ENCODE measurements at regions not wholly inside any gene's neighbourhood (a gene's known extent, or its start where the extent isn't known, plus 50 kb on each side); places are given as distances from the start of the nearest gene placed in this dataset.

DNA sequence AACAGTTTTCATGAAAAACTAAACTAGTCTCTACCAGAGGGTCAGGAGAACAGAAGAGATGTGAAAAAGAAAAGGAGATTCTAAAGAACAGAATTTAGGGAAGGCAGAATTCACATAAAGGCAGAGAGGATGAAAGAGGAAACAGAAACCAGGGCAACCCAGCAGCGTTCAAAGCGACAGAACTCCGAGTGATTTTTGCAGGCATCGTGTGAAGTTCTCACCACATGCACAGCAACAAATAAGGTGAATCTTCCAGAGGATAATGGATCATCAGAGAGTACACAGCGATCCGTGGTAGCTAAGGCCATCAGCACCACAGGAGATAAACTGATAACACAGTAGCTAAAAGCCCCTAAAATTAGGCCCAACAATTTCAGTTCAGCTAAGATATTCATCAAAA, 250.8 kb upstream of the THBS1 start:
- no peak for DNase-seq

DNA sequence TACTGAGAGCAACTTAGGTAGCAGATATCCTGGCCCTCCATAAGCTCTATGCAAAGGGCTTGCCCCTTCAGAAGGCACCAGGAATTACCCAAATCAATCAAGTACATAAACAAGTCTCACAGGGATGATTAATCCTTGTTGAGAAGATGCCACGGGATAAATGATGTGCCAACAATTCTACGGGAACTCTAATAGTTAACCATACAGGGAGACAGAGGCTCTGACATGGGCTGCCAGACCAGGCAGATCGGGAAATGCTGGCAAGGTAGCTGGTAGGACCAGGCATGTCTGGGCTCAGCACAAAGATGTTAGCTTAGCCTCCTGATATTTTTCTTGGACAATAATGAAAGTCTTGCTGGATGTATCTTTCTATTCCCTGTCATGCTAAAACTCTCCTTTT, 249.3 kb upstream of the THBS1 start:
- no peak for DNase-seq

DNA sequence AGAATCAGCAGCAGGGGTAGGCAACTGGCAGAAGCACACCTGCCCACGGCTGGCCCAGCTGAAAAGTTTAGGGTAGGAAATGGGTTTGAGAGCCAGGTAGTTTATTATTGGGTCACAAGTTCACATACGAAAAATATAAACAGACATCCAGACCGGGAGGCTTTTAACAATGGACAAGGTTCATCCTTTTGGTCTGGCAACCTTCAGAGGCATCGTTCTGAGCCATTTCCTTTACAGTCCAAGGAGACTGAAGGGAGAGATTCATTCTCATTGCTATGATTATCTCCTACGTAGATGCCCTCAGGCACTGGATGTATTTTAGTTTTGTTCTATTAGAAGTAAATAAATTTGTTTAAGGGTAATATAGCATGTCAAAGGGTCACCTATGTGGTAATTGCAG, 248.0 kb upstream of the THBS1 start:
- no peak for DNase-seq

DNA sequence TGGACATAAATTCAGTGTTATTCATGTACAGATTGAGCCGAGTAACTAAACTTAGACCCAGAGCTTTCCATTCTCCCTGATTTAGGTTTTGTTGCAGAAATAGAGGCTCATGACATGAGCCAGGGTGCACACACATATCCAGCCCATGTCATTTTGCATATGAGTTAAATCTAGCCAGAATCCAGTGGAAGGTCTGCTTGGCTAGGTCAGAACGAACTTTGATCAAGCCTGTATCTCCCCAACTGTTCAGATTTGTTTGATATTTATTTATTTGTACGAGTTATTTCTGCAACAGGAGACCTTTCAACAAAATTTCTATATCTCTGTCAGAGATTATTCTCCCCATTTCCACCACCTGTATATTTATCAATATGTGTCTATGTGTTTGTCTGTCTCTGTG, 247.5 kb upstream of the THBS1 start:
- DNase-seq: no peak

DNA sequence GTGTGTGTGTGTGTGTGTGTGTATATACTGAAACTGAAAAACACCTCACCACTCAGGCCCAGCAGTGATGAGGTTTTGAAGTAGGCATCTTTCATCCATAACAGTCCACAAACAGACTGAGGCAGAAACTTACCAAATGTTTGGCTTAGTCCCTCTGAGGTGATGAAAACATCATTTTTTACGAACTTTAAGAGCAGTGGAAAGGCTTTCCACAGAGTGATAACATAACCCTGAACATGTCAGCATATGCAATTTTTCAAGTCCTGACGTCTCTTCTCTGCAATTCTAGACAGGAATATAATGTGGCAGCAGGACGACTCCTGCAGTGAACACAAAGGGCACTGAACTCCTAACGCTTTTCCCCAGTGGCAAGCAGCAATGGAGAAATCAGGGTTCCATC, 247.0 kb upstream of the THBS1 start:
- DNase-seq: no peak

DNA sequence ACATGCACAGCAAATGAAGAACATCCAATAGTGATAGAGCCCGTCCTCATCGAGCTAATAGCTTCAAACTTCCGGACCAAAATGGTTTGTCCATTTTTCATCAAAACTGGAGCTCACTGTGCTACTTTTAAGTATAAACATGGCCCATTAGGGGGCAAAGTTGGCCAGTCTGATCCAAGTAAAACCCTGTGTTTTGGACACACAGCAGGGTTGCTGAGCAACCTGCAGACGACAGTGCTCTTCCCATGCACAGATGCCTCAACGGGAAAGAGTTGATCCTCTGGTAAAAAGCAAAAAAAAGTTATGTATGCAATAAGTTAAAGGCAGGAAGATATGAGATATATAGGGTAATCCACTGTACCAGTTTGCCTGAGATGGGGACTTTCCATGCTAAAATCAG, 244.0 kb upstream of the THBS1 start:
- DNase-seq: no peak

DNA sequence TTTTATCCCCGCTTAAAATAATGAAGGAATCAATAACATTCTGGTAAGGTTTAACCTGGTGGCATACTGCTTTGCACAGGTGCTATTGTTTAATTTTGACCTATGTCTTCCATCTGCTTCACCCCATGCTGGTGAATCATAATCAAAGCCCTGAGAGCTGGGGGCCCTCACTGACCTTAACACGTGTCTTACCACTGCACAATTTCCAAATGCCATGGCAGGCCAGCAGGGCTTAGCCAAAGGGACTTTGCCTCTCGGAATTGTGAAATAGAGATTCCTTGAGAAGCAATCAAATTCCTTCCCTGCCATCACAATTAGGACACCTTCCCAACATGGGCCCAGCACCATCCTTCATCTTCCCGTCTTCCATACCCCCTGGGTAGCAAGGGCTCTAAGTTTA, 242.6 kb upstream of the THBS1 start:
- no peak for DNase-seq

DNA sequence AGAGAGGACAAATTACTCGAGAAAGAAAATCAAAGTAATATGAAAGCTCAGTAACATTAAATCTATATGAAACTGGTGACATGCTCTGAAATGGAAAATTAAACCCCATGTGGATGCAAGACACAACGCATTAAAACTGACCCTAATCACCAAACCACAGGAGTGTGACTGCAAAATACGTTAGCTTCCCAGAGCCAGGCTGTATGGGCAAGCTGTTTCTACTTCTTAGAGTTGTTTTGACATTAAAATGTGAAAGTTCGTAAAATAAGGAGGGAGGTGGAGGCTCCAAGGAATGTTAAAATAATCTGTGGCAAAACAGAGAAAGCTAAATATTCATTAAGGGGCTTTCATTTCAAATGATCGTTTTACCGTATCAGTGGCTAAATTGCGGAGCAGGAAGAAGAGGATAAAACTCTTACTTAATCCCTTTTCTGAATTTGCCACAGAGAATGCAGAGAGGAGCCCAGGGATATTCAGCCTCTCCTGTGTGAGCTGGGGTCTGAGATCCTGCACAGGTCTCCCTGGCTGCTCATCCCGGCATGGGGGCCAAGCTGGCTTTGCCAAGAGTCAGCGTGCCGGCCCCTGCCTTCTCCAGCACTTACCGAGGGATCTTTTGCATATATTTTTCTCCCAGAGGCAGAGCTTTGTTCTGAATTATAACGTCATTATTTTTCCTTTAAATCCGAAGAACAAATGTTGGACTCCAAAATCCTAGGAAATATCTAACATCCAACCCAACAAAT, 239.8 kb upstream of the THBS1 start:
- DNase-seq: no peak

DNA sequence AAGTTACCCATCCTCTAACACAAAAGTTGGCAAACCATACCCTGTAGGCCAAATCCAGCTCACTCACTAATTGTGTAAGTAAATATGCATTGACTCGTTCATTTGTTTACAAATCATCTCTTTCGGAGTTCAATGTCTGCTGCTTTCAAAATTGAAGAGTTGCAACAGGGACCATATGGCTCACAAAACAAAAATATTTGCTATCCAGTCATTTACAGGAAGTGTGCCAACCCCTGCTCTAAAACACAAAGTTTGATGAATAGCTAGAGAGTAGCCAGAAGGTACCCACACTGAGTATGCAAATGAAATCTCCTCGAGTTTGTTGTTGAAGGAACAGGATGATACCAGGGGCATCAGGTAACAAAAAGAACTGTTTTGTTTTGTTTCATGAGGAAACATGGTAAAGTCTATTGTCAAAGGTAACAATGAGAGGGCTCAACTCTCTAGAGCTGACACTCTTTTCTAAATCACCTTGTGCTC, 236.2 kb upstream of the THBS1 start:
- DNase-seq: no peak

DNA sequence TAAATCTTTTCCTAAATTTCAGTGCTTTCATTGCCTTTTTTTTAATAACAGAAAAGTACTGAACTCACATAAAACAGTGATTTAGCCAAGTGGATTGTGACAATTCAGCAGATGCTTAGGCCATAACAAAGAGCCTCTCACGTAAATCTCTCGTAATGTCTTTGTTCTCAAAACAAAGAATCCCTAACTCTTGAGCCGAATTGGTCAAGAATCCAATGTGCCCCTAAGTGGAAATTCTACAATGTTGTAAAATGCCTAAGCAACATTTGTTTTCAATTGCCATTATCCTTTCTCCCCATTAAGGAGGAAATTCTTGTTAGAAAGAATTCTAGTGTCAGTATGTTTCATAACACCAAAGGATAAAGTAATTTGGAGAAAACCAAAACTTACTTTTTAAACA, 235.7 kb upstream of the THBS1 start:
- DNase-seq: no peak

DNA sequence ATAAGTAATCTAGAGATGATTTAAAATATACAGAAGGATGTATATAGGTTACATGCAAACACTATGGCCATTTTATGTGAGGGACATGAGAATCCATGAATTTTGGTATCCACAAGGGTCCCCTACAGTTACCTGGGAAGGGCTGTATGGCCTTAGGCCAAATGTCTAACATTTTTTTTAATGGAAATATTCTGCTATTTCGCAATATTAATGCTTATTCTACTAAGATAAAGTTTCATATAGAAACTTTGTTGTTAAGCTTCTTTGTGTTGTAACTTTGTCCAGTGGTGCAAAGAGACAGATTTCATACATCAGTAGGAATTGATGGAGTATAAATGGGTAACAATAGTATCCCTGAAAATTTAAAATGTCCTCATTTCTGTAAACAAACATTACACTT, 233.4 kb upstream of the THBS1 start:
- DNase-seq: no peak

DNA sequence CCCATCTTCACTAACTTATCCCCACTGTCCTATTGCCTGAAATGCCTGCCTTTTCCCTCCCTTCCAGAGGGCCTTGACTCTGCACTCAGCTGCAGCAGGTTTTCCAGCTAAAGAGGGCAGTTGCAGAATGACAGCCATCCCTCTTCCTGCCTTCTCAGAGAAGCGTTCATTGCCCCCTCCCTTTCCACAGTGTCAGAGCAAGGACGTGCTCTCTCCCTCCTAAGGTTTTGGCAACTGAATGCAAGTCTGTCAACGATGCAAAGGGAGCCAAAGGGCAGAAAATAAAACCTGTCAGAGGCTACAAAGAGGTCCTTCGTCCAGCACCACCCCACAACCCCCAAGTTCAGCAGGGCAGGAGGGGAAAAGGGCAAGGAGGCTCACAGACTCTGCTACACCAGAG, 230.1 kb upstream of the THBS1 start:
- DNase-seq: no peak

DNA sequence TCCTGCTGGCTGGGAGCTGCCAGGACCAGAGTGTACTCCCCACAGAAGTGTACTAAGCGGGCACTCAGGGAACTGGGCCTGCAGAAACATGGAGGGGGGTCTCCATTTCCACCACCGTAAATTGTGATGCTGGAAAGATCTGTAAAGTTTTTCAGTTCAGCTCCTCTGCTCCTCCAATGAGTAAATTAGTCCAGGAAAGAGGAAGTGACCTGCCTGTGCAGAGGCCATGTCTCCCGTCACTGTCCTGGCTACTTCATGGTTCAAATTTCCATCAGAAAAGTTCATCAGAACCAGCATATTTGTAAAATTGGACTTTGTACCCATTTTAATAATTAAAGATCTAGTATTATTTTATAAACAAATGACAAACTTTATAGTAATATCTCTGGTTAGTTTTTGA, 226.7 kb upstream of the THBS1 start:
- DNase-seq: no peak

DNA sequence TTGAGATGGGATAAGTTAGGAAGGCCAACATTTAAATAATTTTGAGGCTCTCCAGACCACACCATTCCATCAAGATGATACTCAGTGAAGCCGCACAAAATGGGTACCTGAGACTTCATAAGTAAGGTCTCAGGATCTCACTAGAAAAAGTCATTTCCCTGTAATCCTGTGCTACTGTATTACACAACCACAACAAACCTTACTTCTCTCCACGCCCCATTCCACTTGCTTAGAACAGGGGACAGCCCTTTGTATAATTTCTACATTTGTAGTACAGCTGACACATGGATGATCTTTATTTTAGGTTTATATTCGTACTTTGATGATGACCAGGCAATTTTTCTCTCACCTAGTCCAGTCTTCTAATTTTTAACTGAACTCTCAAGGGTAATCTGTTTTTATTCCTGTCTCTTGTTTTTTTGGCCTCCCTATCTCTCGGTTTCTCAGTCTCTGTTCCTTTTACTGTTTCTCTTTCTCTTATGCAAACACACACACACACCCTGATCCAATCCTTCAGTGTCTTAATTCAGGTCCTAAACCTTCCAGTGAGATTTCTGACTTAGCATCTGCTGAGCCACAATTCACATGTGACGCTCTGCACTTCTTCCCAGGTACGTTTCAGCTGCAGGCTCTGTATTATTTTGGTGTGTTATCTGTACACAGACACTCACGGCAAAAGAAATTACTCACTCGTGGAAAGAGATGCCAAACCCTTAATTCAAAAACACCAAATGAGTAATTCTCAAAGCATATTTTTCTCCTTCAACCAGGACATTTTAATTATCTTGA, 223.2 kb upstream of the THBS1 start:
- DNase-seq: no peak

DNA sequence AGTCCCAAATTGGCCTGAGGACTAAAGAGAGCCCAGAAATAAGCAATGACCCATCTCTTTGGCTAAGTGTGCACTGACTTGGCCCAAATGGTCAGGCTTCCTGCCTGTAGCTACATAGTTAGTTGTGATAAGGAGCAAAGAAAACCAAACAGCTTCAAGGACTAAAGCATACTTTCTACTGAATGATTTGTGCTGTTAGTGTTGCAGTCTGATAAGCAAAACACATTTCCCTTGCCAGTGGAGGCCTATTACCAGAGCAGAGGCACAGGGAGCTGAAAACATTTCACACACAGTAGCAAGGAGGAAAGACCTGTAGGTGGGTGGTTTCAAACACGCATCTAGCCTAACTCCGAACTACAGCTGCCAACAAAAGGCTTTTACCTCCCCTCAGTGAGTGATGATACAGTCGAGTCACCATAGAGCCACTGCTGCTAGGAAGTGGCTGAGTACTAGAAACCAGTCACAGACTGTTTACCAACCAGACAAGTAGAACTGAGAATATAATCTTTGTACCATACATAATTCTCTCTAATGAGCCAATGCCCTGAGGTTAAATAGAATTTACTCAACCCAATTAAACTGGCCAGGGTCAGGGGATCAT, 222.3 kb upstream of the THBS1 start:
- no peak for DNase-seq

DNA sequence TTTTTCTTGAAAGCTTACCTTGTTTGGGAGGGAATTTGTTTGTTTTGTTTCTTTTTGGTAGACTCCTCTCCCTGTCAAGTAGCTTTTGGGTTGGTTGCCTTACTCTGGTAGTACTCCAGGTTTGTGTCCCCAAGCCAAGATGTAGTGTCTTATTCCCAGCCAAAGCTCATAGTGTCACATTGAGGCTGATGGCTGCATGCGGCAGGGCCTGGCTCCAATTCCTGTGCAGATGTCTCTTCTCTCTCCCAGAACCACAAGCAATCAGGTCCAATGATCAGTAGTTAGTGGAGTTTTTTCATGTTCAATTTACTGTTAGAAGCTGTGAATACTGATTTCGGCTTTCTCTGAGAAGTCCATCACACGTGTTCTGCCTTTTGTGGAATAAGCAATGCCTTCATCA, 221.1 kb upstream of the THBS1 start:
- DNase-seq: no peak

DNA sequence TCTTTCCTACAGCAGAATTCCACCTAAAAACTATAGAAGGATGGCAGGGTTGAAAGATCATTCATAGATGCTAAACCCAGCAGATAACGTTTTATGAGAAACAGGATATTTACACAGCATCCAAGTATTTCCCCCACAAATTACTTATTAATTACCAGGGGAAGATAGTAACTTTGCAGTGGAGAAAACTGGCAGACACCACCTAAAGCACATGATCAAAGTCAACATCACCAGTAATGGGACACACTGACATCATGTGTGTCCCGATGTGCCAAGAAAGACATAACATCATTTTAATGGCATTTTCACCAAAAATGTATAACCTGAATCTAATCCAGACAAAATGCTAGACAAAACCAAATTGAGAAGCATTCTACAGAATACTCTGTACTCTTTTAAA, 220.4 kb upstream of the THBS1 start:
- no peak for DNase-seq

DNA sequence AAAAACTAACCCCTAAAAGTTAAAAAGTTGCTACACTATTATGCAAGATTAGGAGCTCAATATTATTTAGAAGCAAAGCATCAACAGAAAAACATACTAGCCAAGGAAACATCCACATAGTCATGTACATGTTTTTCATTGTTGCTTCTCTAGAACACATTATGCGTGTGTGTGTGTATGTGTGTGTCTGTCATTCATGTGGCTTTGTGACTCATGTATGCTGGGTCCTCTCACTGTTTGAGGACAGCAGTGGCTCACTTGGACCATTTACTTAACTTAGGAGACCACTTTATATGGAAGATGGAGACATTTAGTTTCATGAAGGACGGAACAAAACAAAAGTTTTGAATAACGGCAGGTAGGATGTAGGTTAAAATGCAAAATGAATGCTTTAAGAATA, 219.4 kb upstream of the THBS1 start:
- DNase-seq: no peak

DNA sequence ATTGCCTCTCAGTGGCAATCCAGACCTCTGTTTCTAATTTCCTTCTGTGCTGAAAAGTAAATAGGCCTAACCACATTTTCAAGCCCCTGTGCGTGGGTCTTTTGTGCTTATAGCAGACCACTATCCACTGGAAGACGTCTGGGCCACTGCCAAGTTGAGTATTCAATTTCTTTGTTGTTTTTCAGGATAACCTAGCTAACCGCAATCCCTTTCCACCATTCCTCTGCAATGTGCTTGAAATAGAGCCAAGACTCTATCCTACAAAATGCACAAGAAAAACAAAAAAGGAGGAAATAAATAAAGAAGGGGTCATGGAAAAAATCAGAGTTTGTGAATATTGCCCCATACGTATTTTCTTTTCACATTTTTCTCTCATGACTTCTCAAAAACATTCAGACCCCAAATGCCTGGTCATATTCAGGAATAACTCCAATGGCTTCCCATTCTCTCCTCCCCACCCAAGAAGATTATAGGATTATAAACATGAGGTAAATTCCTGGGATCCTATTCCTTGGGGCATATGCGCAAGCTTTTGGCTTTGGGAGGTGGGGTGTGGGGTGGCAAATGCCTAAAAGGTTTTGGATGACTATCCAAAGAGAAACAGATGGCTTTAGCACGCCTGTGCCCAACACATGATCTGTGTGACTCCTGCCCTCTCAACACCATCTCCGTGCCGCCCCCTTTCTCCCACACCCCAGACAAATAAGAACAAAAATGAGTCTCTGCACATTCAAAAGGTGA, 217.9 kb upstream of the THBS1 start:
- no peak for DNase-seq

DNA sequence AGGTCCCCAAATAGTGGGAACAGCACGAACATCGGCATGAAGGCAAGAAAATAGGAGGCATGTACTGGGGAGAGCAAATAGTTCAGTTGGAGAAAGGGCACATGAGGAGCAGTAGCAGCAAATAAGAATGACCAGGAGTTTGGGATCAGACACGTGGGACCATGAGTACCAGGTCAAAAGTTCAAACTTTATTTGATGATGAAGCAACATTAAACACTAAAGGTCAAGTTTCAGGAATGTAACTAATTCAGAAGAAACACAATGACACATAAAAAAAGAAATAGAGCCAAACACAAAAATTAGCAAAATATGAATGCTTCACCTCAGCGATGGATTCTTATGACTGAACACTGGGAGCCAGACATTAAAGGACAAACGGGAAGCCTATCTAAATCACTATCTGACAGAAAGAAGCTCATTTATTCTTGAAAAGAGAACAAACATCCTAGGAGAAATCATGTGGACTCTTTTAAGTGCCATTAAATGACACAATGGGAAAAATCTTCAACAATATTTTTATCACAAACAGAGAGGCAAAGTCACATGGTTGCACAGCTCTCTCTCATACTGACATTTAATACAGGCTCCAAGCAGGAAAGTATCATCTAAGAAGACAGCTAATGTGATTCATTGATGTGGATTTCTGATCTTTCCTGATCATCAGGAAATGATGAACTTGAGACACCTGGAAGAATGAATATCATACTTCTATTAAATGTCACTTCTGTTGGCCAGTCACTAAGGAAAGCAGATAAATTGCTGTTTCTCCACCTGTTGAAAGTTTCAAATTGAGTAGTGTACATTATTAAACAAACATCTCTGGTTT, 216.9 kb upstream of the THBS1 start:
- no peak for DNase-seq

DNA sequence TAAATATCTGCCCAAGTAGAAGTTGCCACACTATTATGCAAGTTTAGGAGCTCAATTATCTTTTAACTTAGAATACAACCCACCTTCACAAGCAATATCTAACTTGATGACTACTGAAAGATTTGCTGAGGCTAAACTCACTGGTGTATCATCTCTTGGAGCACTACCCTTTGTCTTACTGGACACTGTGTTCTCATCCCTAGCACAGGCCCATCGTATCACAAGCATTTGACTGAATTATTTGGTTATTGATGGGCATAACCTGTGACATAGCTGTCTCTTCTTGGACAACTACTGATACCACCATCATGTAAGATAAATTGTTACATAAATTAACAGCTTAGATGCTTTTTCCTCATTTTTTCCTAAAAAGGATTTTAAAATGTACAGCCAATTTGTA, 216.2 kb upstream of the THBS1 start:
- DNase-seq: no peak

DNA sequence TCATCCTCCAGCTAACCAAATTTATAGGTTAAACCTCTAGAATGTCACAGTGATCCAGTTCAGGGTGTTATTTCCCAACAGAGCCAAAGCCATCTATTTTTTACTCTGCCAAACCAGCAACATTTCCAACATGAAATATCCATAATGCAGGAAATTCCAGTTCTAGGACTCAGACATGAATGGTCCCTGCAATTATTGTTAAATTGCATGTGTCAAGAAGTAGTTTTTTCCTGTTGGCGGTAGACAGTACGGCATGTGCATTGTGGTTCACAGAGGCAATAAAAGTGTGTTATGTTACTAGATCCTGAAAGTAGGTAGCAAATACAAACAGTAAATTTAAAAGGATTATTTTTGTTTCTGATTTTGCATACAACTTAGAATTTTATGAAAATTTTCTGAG, 215.7 kb upstream of the THBS1 start:
- DNase-seq: no peak

DNA sequence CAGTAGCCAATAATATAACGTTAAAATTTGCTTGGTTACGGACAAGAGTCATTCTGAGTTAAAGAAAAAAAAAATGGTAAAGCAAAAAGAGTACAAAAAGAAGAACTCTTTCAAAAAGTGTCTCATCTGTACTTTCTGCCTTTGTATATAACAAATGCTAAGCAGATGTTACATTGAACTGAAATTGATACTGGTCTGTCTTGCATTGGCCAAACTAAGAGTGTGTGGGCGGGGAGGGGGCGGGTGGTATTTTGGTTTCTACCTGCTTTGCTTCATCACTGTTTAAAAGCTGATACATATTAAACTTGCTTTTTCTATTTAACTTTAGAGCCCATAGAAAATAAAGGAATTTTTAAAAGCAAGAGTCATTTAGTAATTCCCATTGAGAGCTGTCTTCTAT, 215.0 kb upstream of the THBS1 start:
- no peak for DNase-seq
